Left hindlimb (tissue), 1 donor: ENCODE measurements at regions not wholly inside any gene's neighbourhood (a gene's known extent, or its start where the extent isn't known, plus 50 kb on each side); places are given as distances from the start of the nearest gene placed in this dataset.

Experiments used
- DNase-seq: peaks from one replicate; pipeline ENCODE4 v3.0.0-alpha.2; 2018

- DNase-seq = no peak
Observed at GRCh38 chr7:85564861-85565260, 378.0 kb upstream of the SEMA3D start.

- no peak for DNase-seq
Observed at GRCh38 chr7:85561706-85562105, 374.9 kb upstream of the SEMA3D start.

- no peak for DNase-seq
Observed at GRCh38 chr7:85554236-85555178, 367.7 kb upstream of the SEMA3D start.

- no peak for DNase-seq
Observed at GRCh38 chr7:85535974-85536729, 349.3 kb upstream of the SEMA3D start.

- peak; percentile 40 for DNase-seq
Observed at GRCh38 chr7:85529831-85530230, 343.0 kb upstream of the SEMA3D start.

GRCh38 chr7:85529201-85529600 is 342.3 kb upstream of the SEMA3D start:
- no peak for DNase-seq

- no peak for DNase-seq
Observed at GRCh38 chr7:85528581-85528980, 341.7 kb upstream of the SEMA3D start.

GRCh38 chr7:85525676-85526075 is 338.8 kb upstream of the SEMA3D start:
- no peak for DNase-seq

GRCh38 chr7:85522070-85522469 is 335.2 kb upstream of the SEMA3D start:
- no peak for DNase-seq

- DNase-seq = no peak
Observed at GRCh38 chr7:85521108-85521694, 334.3 kb upstream of the SEMA3D start.

GRCh38 chr7:85520175-85520574 is 333.3 kb upstream of the SEMA3D start:
- no peak for DNase-seq

GRCh38 chr7:85516675-85517074 is 329.8 kb upstream of the SEMA3D start:
- no peak for DNase-seq

- no peak for DNase-seq
Observed at GRCh38 chr7:85512790-85513189, 325.9 kb upstream of the SEMA3D start.

GRCh38 chr7:85510287-85510686 is 323.4 kb upstream of the SEMA3D start:
- no peak for DNase-seq

- DNase-seq = no peak
Observed at GRCh38 chr7:85509476-85509875, 322.6 kb upstream of the SEMA3D start.

GRCh38 chr7:85508642-85509410 is 322.0 kb upstream of the SEMA3D start:
- no peak for DNase-seq

- no peak for DNase-seq
Observed at GRCh38 chr7:85498031-85498430, 311.2 kb upstream of the SEMA3D start.

- no peak for DNase-seq
Observed at GRCh38 chr7:85489498-85489897, 302.6 kb upstream of the SEMA3D start.

- no peak for DNase-seq
Observed at GRCh38 chr7:85488406-85488805, 301.6 kb upstream of the SEMA3D start.

- peak; percentile 36 for DNase-seq
Observed at GRCh38 chr7:85483177-85483576, 296.3 kb upstream of the SEMA3D start.

- DNase-seq = no peak
Observed at GRCh38 chr7:85480666-85481065, 293.8 kb upstream of the SEMA3D start.

GRCh38 chr7:85479918-85480643 is 293.2 kb upstream of the SEMA3D start:
- no peak for DNase-seq
